SK-N-MC (cell line): ENCODE measurements at regions not wholly inside any gene's neighbourhood (a gene's known extent, or its start where the extent isn't known, plus 50 kb on each side); places are given as distances from the start of the nearest gene placed in this dataset.

Experiments
- EZH2 ChIP-seq: fragments of 200-600 bp; sonication (generic); IDR thresholded peaks from one replicate; pipeline ENCODE4 v1.6.1; 2017; ENCODE audit warnings: antibody characterized with exemption
- POLR2AphosphoS5 ChIP-seq: IDR thresholded peaks from 2 replicates; pipeline ENCODE4 v1.6.1; 2012; ENCODE audit warnings: mild to moderate bottlenecking, low read depth, low read length, borderline replicate concordance

DNA sequence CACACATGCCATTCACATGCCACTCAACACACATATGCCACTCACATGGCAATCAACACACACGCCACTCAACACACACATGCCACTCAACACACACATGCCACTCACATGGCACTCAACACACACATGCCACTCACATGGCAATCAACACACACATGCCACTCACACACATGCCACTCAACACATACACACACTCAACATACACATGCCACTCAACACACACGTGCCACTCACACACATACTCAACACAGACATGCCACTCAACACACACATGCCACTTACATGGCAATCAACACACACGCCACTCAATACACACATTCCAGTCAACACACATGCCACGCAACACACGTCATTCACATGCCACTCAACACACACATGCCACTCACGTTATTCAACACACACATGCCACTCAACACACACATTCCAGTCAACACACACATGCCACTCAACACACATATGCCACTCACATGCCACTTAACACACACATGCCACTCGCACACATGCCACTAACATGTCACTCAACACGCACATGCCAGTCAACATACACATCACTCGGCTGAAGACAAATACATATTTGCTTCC lies 182.9 kb downstream of the NPHP4 start:
- no peak for TF ChIP-seq POLR2AphosphoS5
- no peak for TF ChIP-seq EZH2
